ENCODE measurements at regions not wholly inside any gene's neighbourhood (a gene's known extent, or its start where the extent isn't known, plus 50 kb on each side); places are given as distances from the start of the nearest gene placed in this dataset.

GRCh38 chr10:6706725-6707124 lies 126.6 kb upstream of the PRKCQ start (continued):
- TF ChIP-seq FOXP1 (IDR thresholded peaks at IDR 0.05) (no peak), FOXP1 (CRISPR knock-in tag; IDR thresholded peaks at IDR 0.05) (no peak), TCF7 (IDR thresholded peaks at IDR 0.05; ENCODE audit: low read depth) (peak; percentile 56)

- no peak overlapping the region for H3K4me3 ChIP-seq (replicated peaks in 1 of 3; ENCODE audit: insufficient read depth in 1 of 3, low read depth in 2 of 3, low read length in 3 of 3)
- H3K9me3 ChIP-seq (ENCODE audit: low read length), result no peaks in the 10 kb centered on the region
- no peaks in the 10 kb centered on the region for H4K20me1 ChIP-seq (ENCODE audit: insufficient read depth, low read length)
- FAIRE-seq (no peak), DNase-seq (ENCODE audit: low spot score) (no peak), ATAC-seq (no peak)
- in situ Hi-C loops (cut with HindIII; ENCODE audit: extremely low pct_ligation_motif_present, low pct_unique_long_range_greater_than_20kb) (no loop called here), intact Hi-C loops (cut with micrococcal nuclease; ENCODE audit: unreplicated experiment) (no loop called here)
- POLR2A ChIA-PET, result interaction anchor here (1.0 kb wide), 1 partner anchor 9 kb away, joined by 4 read pairs; no protein-coding TSS in a partner anchor
- no peaks in the 10 kb centered on the region for H3K36me3 ChIP-seq (replicated peaks in 1 of 2; ENCODE audit: control insufficient read depth in 1 of 2, insufficient read depth in 2 of 2, low read length in 2 of 2)
- H3K4me1 ChIP-seq (ENCODE audit: insufficient read depth, low read length), result peaks cover 18% of the 10 kb centered on the region
- CTCF ChIA-PET (ENCODE audit: low intra/inter-chr PET ratio, low total read pairs), result no interaction called here
- BruUV-seq (replicated peaks), result no TSS peak
- no peak overlapping the region for H3K9ac ChIP-seq (ENCODE audit: insufficient read depth, low read depth, low read length)
- H2AFZ ChIP-seq (ENCODE audit: low read length), result no peak overlapping the region
- no peaks in the 10 kb centered on the region for H3K27me3 ChIP-seq (ENCODE audit: control insufficient read depth in 1 of 2, insufficient read depth in 2 of 2, low read length in 2 of 2)
- WGBS (ENCODE audit: low lambda C conversion rate), result 88% methylated on average over 1 of the region's 1 CpG
- H3K79me2 ChIP-seq (ENCODE audit: insufficient read depth, low read length), result no peaks in the 10 kb centered on the region
- no peak overlapping the region for H3K27ac ChIP-seq (ENCODE audit: extremely low read length, insufficient read depth, low read length)
- no peak overlapping the region for H3K4me2 ChIP-seq (ENCODE audit: low read depth, low read length)
- no peak for TF ChIP-seq ZEB1 (IDR thresholded peaks at IDR 0.05; ENCODE audit: insufficient replicate concordance, low read depth)
- TF ChIP-seq NCOA1 (CRISPR knock-in tag; IDR thresholded peaks at IDR 0.05), result no peak
- no peak for TF ChIP-seq TEF (CRISPR knock-in tag; IDR thresholded peaks at IDR 0.05)
- no peak for TF ChIP-seq ZBTB8A (CRISPR knock-in tag; IDR thresholded peaks at IDR 0.05; ENCODE audit: borderline replicate concordance, low read depth)
- TF ChIP-seq ZSCAN12 (CRISPR knock-in tag; IDR thresholded peaks at IDR 0.05), result no peak
- TF ChIP-seq FOXC1 (CRISPR knock-in tag; IDR thresholded peaks at IDR 0.05; ENCODE audit: borderline replicate concordance), result no peak
- TF ChIP-seq NBN (conservative IDR thresholded peaks at IDR 0.05), result no peak
- TF ChIP-seq DMTF1 (CRISPR knock-in tag; IDR thresholded peaks at IDR 0.05), result no peak
- no peak for TF ChIP-seq AFF4 (CRISPR knock-in tag; IDR thresholded peaks at IDR 0.05)
- no peak for TF ChIP-seq RFX3 (CRISPR knock-in tag; IDR thresholded peaks at IDR 0.05)
- no peak for TF ChIP-seq ZNF496 (CRISPR knock-in tag; IDR thresholded peaks at IDR 0.05; ENCODE audit: insufficient replicate concordance)
- no peak for TF ChIP-seq MAX (IDR thresholded peaks at IDR 0.05)
- no peak for TF ChIP-seq THAP8 (CRISPR knock-in tag; IDR thresholded peaks at IDR 0.05; ENCODE audit: borderline replicate concordance)
Observed at GRCh38 chr10:6704896-6705295, 124.8 kb upstream of the PRKCQ start.
